ENCODE measurements at regions not wholly inside any gene's neighbourhood (a gene's known extent, or its start where the extent isn't known, plus 50 kb on each side); places are given as distances from the start of the nearest gene placed in this dataset.

DNA sequence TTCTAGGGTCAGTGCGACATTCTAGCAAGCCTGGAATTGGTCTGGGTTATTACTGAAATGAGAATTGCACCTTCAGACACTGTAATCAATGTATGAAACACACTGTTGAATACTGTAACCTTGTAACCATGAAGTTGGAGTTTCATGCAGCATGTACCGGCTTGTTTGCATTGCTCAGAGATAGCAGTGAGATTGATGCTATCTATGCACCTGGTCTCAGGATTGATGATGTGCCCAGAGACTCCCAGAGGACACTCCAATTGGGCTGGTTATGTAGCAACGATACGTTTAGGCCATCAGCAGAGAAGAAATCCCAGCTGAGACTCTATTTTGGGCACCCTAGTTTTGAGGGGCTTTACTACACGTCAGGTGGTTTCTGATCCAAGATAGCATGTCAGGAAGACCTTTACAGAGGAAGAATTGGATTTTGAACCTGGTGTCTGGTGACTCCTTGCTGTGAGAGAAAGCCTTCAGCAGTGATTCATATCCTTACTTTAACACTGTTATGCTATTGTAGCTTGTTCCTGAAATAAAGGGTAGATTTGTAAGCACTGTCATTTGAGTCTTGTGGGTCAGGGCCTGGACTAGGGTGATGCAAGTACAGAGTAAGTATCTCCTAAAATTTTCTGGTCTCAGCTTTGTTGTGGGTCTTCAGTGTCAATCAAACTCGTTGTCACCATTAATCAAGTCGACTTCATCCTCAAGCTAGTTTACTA lies 305.1 kb upstream of the GULP1 start:
- Histone ChIP-seq H3K9me3 (no peaks in the 10 kb centered on the region), H3K4me1 (peaks cover 0 to 22% (median 10%) of the 10 kb centered on the region in 9 donors), H3K4me3 (no peak overlapping the region), H3K27me3 (no peaks in the 10 kb centered on the region), H3K36me3 (no peaks in the 10 kb centered on the region), H3K27ac (no peak overlapping the region)
- 78 to 83% methylated on average over 7 of the region's 7 CpGs for WGBS, 2 donors
- TF ChIP-seq CTCF (IDR thresholded peaks at IDR 0.05): no peak
- ATAC-seq (no peak), DNase-seq (no peak)
- intact Hi-C loops (cut with DNase I): no loop called here

- WGBS, 2 donors: 74 to 75% methylated on average over 6 of the region's 6 CpGs
- Histone ChIP-seq H3K36me3 (no peaks in the 10 kb centered on the region), H3K4me3 (no peak overlapping the region), H3K27me3 (no peaks in the 10 kb centered on the region), H3K4me1 (peaks cover 0 to 7% (median 0%) of the 10 kb centered on the region in 9 donors), H3K27ac (no peak overlapping the region), H3K9me3 (no peaks in the 10 kb centered on the region)
- DNase-seq (no peak), ATAC-seq (no peak)
- intact Hi-C loops (cut with DNase I): no loop called here
- TF ChIP-seq CTCF (IDR thresholded peaks at IDR 0.05): no peak
Measured at GRCh38 chr2:187988348-187988747, 303.3 kb upstream of the GULP1 start.

GRCh38 chr2:187989925-187990623 lies 301.6 kb upstream of the GULP1 start:
- no peak for DNase-seq
- intact Hi-C loops (cut with DNase I): no loop called here
- H3K27ac ChIP-seq: no peak overlapping the region
- H3K9me3 ChIP-seq: no peaks in the 10 kb centered on the region
- no peak overlapping the region for H3K4me3 ChIP-seq
- H3K4me1 ChIP-seq: peaks cover 0 to 8% (median 0%) of the 10 kb centered on the region in 9 donors
- peak in 2 of 8 donors; percentile 35 to 49 for ATAC-seq
- no peaks in the 10 kb centered on the region for H3K27me3 ChIP-seq
- no peak for TF ChIP-seq CTCF (IDR thresholded peaks at IDR 0.05)
- 80 to 89% methylated on average over 2 of the region's 2 CpGs for WGBS, 2 donors
- no peaks in the 10 kb centered on the region for H3K36me3 ChIP-seq

DNA sequence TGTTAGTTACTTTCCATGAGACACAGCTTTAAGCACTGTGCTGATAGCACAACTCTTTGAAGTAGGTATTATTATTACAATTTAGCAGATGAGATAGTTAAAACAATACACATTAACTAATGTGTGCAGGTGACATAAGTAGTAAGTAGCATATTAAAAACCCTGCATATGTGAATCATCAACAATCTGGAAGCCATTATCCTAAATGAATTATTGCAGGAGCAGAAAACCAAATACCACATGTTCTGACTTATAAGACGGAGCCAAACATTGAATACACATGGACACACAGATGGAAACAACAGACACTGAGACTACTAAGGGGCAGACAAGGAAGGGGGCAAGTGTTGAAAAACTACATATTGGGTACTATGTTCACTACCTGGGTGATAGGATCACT lies 300.3 kb upstream of the GULP1 start:
- Histone ChIP-seq H3K9me3 (no peaks in the 10 kb centered on the region), H3K27me3 (no peaks in the 10 kb centered on the region)
- 88 to 97% methylated on average over 1 of the region's 1 CpG for WGBS, 2 donors

More for the DNA sequence above, 300.3 kb upstream of the GULP1 start:
- H3K4me1 ChIP-seq: peaks cover 0 to 3% (median 0%) of the 10 kb centered on the region in 9 donors
- no peak overlapping the region for H3K27ac ChIP-seq
- no peak for TF ChIP-seq CTCF (IDR thresholded peaks at IDR 0.05)
- no peak overlapping the region for H3K4me3 ChIP-seq
- DNase-seq: no peak
- intact Hi-C loops (cut with DNase I): no loop called here
- ATAC-seq: no peak
- no peaks in the 10 kb centered on the region for H3K36me3 ChIP-seq

Measured in heart right ventricle (tissue), 16 donors.